SK-N-SH (cell line): ENCODE measurements at regions not wholly inside any gene's neighbourhood (a gene's known extent, or its start where the extent isn't known, plus 50 kb on each side); places are given as distances from the start of the nearest gene placed in this dataset.

Experiments
- CTCF ChIA-PET: fragments of 300-600, 350-600 bp; formaldehyde crosslinking; extraction: SDS; loops from one replicate; lab custom pipeline; 2021; lab: Yijun Ruan, JAX
- POLR2A ChIA-PET: fragments of 350-600 bp; sonication (Branson Sonifier 250); formaldehyde crosslinking; extraction: SDS; loops from one replicate; lab custom pipeline; 2020; ENCODE audit warnings: antibody characterized with exemption, inconsistent platforms; lab: Yijun Ruan, JAX
- DNase-seq: peaks from one replicate; pipeline ENCODE4 v3.0.0; 2012
- H2AFZ ChIP-seq: fragments of 200-600 bp; sonication (generic); 2 replicates; pipeline ENCODE4 v1.8.1; 2016; ENCODE audit warnings: antibody characterized with exemption, mild to moderate bottlenecking, low read depth
- H3F3A ChIP-seq: fragments of 200-600 bp; sonication (generic); replicated peaks from 2 replicates; pipeline ENCODE3; 2016; ENCODE audit warnings: antibody characterized with exemption, mild to moderate bottlenecking; ENCODE audit not compliant: insufficient read depth
- H3K27ac ChIP-seq, 2 experiments: fragments of 200-500 bp in 1 of 2; fragments of 200-600 bp in 1 of 2; sonication (Bioruptor generic) in 1 of 2; sonication (generic), shearing (Covaris generic) in 1 of 2; 2 replicates each; pipeline versions ENCODE4 v1.5.1 to v1.6.1; 2014 to 2016; ENCODE audit warnings: low read depth in 2 of 2, inconsistent platforms in 1 of 2, low read length in 1 of 2, mild to moderate bottlenecking in 1 of 2, mixed read lengths in 1 of 2
- H3K27me3 ChIP-seq: fragments of 200-600 bp; sonication (generic), shearing (Covaris generic); 2 replicates; pipeline ENCODE4 v1.6.1; 2016; ENCODE audit warnings: mixed run types; ENCODE audit not compliant: insufficient read depth
- H3K36me3 ChIP-seq, 2 experiments: fragments of 200-500 bp in 1 of 2; fragments of 200-600 bp in 1 of 2; sonication (Bioruptor generic) in 1 of 2; sonication (generic) in 1 of 2; replicated peaks in 1 of 2; 2 replicates each; pipeline versions ENCODE3 to v1.5.1; 2014 to 2016; ENCODE audit warnings: low read length in 1 of 2, mild to moderate bottlenecking in 1 of 2; ENCODE audit not compliant: insufficient read depth in 2 of 2, control insufficient read depth in 1 of 2
- H3K4me1 ChIP-seq, 2 experiments: fragments of 200-500 bp in 1 of 2; fragments of 200-600 bp in 1 of 2; sonication (Bioruptor generic) in 1 of 2; sonication (generic), shearing (Covaris generic) in 1 of 2; 2 replicates each; pipeline versions ENCODE4 v1.5.1 to v1.6.1; 2014 to 2016; ENCODE audit warnings: low read depth in 1 of 2, low read length in 1 of 2, mixed run types in 1 of 2; ENCODE audit not compliant: insufficient read depth in 2 of 2, control insufficient read depth in 1 of 2
- H3K4me2 ChIP-seq: fragments of 200-600 bp; sonication (generic), shearing (Covaris generic); 2 replicates; pipeline ENCODE4 v1.6.1; 2017; ENCODE audit warnings: mixed run types
- H3K4me3 ChIP-seq, 2 experiments: fragments of 200-500 bp in 1 of 2; fragments of 200-600 bp in 1 of 2; sonication (Bioruptor generic) in 1 of 2; sonication (generic), shearing (Covaris generic) in 1 of 2; 2 replicates each; pipeline versions ENCODE4 v1.5.1 to v1.8.1; 2014 to 2016; ENCODE audit warnings: low read depth in 2 of 2, inconsistent platforms in 1 of 2, low read length in 1 of 2, mild to moderate bottlenecking in 1 of 2, mixed read lengths in 1 of 2, moderate library complexity in 1 of 2
- H3K79me2 ChIP-seq: fragments of 200-600 bp; sonication (generic); 2 replicates; pipeline ENCODE4 v1.8.1; 2017; ENCODE audit warnings: mild to moderate bottlenecking; ENCODE audit not compliant: insufficient read depth
- H3K9ac ChIP-seq: fragments of 200-600 bp; sonication (generic); 2 replicates; pipeline ENCODE4 v1.6.1; 2017; ENCODE audit warnings: mixed run types
- H3K9me2 ChIP-seq: fragments of 200-600 bp; sonication (generic); 2 replicates; pipeline ENCODE4 v1.6.1; 2017; ENCODE audit warnings: mixed run types
- H3K9me3 ChIP-seq: fragments of 200-600 bp; sonication (generic); 2 replicates; pipeline ENCODE4 v1.6.1; 2017; ENCODE audit warnings: mixed run types, mild to moderate bottlenecking, moderate library complexity
- H4K20me1 ChIP-seq: fragments of 200-600 bp; sonication (generic); 2 replicates; pipeline ENCODE4 v1.6.1; 2017; ENCODE audit warnings: mild to moderate bottlenecking, mixed run types; ENCODE audit not compliant: insufficient read depth
- FOSL2 ChIP-seq: IDR thresholded peaks from 2 replicates; pipeline ENCODE4 v1.4.0; 2012; ENCODE audit warnings: low read depth, mild to moderate bottlenecking, moderate library complexity, borderline replicate concordance
- FOXJ3 ChIP-seq: sonication (generic); formaldehyde crosslinking; IDR thresholded peaks from 2 replicates; pipeline ENCODE4 v1.5.1; 2020; ENCODE audit warnings: mild to moderate bottlenecking, missing genetic modification reagents
- JUND ChIP-seq: IDR thresholded peaks from 2 replicates; pipeline ENCODE4 v1.4.0; 2012
- NRF1 ChIP-seq: IDR thresholded peaks from 2 replicates; pipeline ENCODE4 v1.6.1; 2012; ENCODE audit warnings: low read depth, mild to moderate bottlenecking, low read length
- RCOR1 ChIP-seq: fragments of 150-350 bp; IDR thresholded peaks from 2 replicates; pipeline ENCODE4 v1.6.1; 2017; ENCODE audit warnings: antibody characterized with exemption, low read length
- SIN3A ChIP-seq: IDR thresholded peaks from 2 replicates; pipeline ENCODE4 v1.6.1; 2012; ENCODE audit warnings: low read depth, mild to moderate bottlenecking, low read length, moderate library complexity, borderline replicate concordance
- WGBS: methylation state at CpG from one replicate; pipeline ENCODE4 v1.1.6; 2017; ENCODE audit warnings: low lambda C conversion rate; 5-methylcytosine and 5-hydroxymethylcytosine counted together
- TF ChIP-seq, protein P1 (sequence below): IDR thresholded peaks from 2 replicates; pipeline ENCODE4 v1.6.1; 2012; ENCODE audit warnings: mild to moderate bottlenecking, low read depth, low read length, moderate library complexity
- TF ChIP-seq, protein P2 (sequence below): IDR thresholded peaks from 2 replicates; pipeline ENCODE4; 2012
- TF ChIP-seq, protein P3 (sequence below): fragments of 200-600 bp; sonication (generic); IDR thresholded peaks from 2 replicates; pipeline ENCODE4 v1.6.1; 2017; ENCODE audit warnings: antibody characterized with exemption, mild to moderate bottlenecking, moderate library complexity
- TF ChIP-seq, protein P4 (sequence below): IDR thresholded peaks from 2 replicates; pipeline ENCODE4 v1.4.0; 2012; ENCODE audit warnings: low read depth

DNA sequence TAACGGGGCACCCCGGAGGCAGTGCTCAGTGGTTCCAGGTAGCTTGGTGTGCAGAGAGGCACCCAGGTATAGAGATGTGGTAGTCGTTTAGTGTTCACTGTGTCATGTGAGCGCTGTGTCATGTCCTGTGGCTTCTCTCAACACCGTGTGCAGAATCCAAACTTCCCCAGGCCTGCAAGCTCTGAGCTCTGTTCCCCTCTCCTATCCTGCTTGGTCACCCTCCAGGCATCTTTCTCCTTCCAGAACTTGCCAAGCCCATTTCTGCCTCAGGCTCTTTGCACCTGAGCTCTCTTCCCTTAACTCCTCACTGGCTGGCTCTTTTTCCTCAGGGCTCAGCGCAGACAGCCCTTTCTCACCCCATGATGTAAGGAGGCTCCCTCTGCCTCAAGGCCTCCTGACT lies 64.8 kb downstream of the CARTPT start:
- Histone ChIP-seq H2AFZ (no peak overlapping the region), H3K4me3 (no peak overlapping the region), H3K4me1 (peaks cover 4 to 9% of the 10 kb centered on the region in 2 experiments; a peak in 2 of 4 replicates), H3K27ac (no peak overlapping the region), H3K4me2 (no peak overlapping the region), H3K9me3 (no peaks in the 10 kb centered on the region)
- POLR2A ChIA-PET, result interaction anchor here (0.9 kb wide), 1 partner anchor 324 kb away, joined by 5 read pairs; no protein-coding TSS in a partner anchor
- TF ChIP-seq, protein P1, sequence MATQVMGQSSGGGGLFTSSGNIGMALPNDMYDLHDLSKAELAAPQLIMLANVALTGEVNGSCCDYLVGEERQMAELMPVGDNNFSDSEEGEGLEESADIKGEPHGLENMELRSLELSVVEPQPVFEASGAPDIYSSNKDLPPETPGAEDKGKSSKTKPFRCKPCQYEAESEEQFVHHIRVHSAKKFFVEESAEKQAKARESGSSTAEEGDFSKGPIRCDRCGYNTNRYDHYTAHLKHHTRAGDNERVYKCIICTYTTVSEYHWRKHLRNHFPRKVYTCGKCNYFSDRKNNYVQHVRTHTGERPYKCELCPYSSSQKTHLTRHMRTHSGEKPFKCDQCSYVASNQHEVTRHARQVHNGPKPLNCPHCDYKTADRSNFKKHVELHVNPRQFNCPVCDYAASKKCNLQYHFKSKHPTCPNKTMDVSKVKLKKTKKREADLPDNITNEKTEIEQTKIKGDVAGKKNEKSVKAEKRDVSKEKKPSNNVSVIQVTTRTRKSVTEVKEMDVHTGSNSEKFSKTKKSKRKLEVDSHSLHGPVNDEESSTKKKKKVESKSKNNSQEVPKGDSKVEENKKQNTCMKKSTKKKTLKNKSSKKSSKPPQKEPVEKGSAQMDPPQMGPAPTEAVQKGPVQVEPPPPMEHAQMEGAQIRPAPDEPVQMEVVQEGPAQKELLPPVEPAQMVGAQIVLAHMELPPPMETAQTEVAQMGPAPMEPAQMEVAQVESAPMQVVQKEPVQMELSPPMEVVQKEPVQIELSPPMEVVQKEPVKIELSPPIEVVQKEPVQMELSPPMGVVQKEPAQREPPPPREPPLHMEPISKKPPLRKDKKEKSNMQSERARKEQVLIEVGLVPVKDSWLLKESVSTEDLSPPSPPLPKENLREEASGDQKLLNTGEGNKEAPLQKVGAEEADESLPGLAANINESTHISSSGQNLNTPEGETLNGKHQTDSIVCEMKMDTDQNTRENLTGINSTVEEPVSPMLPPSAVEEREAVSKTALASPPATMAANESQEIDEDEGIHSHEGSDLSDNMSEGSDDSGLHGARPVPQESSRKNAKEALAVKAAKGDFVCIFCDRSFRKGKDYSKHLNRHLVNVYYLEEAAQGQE, result no peak
- no peak for TF ChIP-seq FOXJ3 (CRISPR knock-in tag)
- no peak for TF ChIP-seq RCOR1
- TF ChIP-seq, protein P2, sequence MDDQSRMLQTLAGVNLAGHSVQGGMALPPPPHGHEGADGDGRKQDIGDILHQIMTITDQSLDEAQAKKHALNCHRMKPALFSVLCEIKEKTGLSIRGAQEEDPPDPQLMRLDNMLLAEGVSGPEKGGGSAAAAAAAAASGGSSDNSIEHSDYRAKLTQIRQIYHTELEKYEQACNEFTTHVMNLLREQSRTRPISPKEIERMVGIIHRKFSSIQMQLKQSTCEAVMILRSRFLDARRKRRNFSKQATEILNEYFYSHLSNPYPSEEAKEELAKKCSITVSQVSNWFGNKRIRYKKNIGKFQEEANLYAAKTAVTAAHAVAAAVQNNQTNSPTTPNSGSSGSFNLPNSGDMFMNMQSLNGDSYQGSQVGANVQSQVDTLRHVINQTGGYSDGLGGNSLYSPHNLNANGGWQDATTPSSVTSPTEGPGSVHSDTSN, result no peak
- no peak for TF ChIP-seq SIN3A
- no peak for TF ChIP-seq FOSL2
- TF ChIP-seq, all 33 proteins: peak for 0
- Histone ChIP-seq H3K9ac (no peak overlapping the region), H3K36me3 (no peaks in the 10 kb centered on the region), H4K20me1 (no peaks in the 10 kb centered on the region), H3K79me2 (no peaks in the 10 kb centered on the region), H3K9me2 (no peaks in the 10 kb centered on the region), H3K27me3 (no peaks in the 10 kb centered on the region), H3F3A (no peaks in the 10 kb centered on the region)
- WGBS, result 100% methylated on average over 5 of the region's 6 CpGs
- CTCF ChIA-PET, result interaction anchor here (0.6 to 3.9 kb wide), 22 partner anchors 10 to 548 kb away, joined by 3 to 44 read pairs (median 4); partner anchors contain the start of genes MRPS27 and PTCD2
- DNase-seq, result no peak

DNA sequence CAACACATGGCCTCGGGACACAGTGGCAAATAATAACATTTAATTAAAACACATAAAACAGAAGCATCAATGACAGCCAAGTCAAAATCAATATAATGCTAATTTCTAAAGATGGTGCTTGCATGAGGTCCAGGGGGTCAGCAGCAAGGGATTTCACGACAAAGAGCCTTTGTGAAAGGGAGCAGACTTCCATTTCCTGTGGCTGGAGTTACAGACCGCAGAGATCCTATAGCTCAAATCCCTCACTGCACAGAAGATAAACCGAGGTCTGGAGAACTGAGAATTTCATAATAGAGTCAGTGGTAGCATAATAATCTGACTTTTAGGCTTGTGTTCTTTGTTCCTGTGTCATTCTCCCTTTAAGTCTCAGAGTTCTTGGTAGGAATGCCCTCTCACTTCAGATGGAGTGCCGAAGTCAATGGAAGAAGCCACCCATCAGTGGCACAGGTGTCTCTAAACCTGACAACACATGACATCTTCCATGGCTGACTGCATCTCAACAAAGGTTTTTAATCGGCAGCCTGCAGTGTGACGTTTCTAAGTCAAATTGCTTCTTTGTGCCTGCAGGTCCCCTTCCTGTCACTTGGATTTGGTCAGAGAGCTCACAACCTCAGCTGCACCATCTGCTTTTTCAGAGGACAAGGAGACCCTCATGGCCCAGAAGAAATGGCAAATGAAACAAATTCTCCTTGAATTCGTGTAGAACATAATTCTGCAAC lies 67.4 kb downstream of the CARTPT start:
- no peak overlapping the region for H3K27ac ChIP-seq
- peaks cover 4 to 7% of the 10 kb centered on the region in 2 experiments; a peak in 1 of 4 replicates for H3K4me1 ChIP-seq
- 72% methylated on average over 8 of the region's 8 CpGs for WGBS
- H3K4me2 ChIP-seq, result no peak overlapping the region
- H3F3A ChIP-seq, result no peaks in the 10 kb centered on the region
- TF ChIP-seq, protein P1, result no peak
- TF ChIP-seq, protein P3, sequence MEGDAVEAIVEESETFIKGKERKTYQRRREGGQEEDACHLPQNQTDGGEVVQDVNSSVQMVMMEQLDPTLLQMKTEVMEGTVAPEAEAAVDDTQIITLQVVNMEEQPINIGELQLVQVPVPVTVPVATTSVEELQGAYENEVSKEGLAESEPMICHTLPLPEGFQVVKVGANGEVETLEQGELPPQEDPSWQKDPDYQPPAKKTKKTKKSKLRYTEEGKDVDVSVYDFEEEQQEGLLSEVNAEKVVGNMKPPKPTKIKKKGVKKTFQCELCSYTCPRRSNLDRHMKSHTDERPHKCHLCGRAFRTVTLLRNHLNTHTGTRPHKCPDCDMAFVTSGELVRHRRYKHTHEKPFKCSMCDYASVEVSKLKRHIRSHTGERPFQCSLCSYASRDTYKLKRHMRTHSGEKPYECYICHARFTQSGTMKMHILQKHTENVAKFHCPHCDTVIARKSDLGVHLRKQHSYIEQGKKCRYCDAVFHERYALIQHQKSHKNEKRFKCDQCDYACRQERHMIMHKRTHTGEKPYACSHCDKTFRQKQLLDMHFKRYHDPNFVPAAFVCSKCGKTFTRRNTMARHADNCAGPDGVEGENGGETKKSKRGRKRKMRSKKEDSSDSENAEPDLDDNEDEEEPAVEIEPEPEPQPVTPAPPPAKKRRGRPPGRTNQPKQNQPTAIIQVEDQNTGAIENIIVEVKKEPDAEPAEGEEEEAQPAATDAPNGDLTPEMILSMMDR, result no peak
- TF ChIP-seq RCOR1 (no peak), NRF1 (no peak), JUND (no peak)
- TF ChIP-seq, protein P4, sequence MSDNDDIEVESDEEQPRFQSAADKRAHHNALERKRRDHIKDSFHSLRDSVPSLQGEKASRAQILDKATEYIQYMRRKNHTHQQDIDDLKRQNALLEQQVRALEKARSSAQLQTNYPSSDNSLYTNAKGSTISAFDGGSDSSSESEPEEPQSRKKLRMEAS, result no peak
- CTCF ChIA-PET, result interaction anchor here (1.0 kb wide), 1 partner anchor 495 kb away, joined by 3 read pairs; no protein-coding TSS in a partner anchor
- no peak overlapping the region for H3K4me3 ChIP-seq
- no peaks in the 10 kb centered on the region for H4K20me1 ChIP-seq
- no peak for DNase-seq
- POLR2A ChIA-PET, result no interaction called here
- H3K9ac ChIP-seq, result no peak overlapping the region
- H3K79me2 ChIP-seq, result no peaks in the 10 kb centered on the region
- H3K9me2 ChIP-seq, result no peaks in the 10 kb centered on the region
- no peak overlapping the region for H2AFZ ChIP-seq
- H3K9me3 ChIP-seq, result no peaks in the 10 kb centered on the region
- H3K36me3 ChIP-seq, result no peaks in the 10 kb centered on the region
- no peaks in the 10 kb centered on the region for H3K27me3 ChIP-seq
